HG02588 (cell line): ENCODE measurements at regions not wholly inside any gene's neighbourhood (a gene's known extent, or its start where the extent isn't known, plus 50 kb on each side); places are given as distances from the start of the nearest gene placed in this dataset.
"Not testable (repeated sequence)": the region's sequence is repeated elsewhere in the genome, so short reads cannot be mapped to it uniquely, and the experiment has no call there.

Experiments used
- ATAC-seq: cut with Tn5 transposase; IDR thresholded peaks from one replicate; pipeline ENCODE4 v1.9.1; 2021; ENCODE audit warnings: mild to moderate bottlenecking, moderate library complexity; ENCODE audit not compliant: unreplicated experiment

DNA sequence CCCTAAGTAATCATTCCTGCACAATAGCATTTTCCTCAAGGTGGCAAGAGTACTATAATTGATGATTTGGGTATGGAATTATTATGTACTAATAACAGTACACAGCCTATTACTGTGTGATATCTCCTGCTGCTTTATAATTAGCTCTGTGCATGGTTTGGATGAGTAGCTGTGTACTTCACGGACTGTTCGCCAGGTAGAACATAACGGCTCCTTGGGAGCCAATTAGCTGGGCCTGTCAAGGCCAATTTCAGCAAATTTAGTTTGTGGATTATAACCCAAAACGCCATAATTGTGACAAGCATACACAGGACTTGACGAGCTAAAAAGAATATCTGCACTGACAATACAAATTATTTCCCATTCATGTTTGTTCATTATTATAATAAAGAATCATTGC lies 1584.2 kb downstream of the SLITRK1 start:
- no peak for ATAC-seq

DNA sequence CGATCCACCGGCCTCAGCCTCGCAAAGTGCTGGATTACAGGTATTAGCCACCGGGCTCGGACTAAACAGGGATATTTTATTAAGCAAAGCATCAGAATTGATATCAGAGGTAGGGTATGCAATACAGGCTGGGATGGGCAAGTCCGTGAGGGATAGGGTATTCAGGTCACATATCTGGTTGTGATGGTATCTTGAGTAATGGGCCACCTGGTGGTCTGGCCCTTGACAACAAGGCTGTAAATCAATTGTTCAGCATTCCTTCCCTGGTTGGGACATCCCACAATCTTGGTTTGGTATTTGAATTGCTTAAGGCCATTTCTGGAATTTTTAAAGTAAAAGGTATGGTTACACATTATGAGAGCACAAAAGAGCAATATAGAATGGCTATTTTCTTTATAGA lies 1588.0 kb downstream of the SLITRK1 start:
- no peak for ATAC-seq

DNA sequence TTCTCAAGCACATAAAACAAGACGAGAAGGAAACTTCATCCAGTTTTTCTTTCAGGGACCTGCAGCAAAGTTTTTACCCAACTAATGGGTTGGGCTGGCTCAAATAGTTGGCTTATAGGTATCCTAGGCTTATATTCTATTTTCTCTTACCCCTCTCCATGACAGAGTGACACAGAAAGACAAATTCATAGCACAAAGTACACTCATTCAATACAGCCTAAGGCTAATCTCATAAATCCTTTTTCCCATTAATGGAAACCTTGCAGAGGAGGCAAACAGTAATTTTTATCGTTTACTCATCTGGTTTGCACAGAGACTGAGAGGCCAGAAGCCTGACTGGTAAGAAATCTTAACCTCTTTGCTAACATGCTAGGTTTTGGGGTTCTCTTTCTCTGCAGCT lies 1589.9 kb downstream of the SLITRK1 start:
- no peak for ATAC-seq

DNA sequence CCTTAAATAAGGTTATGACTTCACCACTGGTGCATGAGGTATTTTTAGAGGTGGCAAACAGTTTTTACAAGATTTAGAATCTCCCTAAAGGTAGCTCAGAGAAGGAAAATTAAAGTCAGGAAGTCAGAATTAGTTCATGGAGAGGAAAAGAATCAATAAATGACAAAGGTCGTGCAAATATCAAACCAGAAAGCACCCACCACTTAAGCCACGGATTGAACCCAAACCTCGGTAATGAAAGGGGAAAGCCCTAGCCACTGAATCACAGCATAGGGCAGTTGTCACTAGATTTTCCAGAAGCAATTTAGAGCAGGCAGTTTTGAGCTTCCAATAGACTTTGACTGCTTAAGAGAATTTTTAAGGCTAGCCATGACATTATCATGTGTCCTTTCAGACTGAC lies 1590.4 kb downstream of the SLITRK1 start:
- ATAC-seq, result no peak

DNA sequence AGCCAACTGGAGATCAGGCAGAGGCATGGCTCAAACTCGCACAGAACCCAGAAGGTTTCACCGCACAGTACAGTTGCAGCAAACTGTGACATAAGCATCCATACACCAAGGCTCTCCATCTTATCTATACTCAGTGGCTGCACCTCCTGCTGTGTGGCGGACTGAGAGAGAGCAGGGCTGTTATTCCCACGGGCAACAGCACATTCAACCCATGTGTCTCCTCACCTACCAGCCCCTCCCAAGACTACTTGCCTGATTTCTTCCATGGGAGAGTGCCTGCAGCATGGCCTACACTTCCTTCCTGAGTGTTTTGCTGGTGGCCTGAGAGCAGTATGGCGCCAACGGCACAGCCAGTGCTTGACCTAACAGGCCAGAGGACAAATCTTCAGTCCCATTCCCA lies 1606.6 kb downstream of the SLITRK1 start:
- ATAC-seq, result no peak

DNA sequence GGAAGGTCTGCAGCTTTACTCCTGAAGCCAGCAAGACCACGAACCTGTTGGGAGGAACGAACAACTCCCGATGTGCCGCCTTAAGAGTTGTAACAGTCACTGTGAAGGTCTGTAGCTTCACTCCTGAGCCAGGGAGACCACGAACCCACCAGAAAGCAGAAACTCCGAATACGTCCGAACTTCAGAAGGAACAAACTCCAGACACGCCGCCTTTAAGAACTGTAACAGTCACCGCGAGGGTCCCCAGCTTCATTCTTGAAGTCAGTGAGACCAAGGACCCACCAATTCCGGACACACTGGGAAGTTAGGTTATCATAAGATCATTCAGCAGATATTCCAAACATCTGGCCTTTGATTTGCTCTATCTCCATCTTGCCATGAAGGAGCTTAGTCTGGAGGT lies 1623.0 kb downstream of the SLITRK1 start:
- ATAC-seq, result no peak

DNA sequence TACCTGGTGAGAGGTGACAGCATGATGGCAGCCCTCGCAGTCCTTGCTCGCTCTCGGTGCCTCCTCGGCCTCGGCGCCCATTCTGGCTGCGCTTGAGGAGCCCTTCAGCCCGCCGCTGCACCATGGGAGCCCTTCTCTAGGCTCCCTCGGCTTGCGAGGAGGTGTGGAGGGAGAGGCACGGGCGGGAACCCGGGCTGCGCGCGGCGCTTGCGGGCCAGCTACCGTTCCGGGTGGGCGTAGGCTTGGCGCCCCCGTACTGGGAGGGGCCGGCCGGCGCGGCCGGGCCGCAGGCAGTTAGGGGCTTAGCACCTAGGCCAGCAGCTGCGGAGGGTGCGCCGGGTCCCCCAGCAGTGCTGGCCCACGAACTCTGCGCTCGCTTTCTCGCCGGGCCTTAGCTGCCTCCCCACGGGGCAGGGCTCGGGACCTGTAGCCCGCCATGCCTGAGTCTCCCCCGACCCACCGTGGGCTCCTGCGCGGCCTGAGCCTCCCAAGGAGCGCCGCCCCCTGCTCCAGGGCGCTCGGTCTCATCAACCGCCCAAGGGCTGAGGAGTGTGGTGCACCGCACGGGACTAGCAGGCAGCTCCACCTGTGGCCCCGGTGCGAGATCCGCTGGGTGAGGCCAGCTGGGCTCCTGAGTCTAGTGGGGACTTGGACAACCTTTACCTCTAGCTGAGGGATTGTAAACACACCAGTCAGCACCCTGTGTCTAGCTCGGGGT lies 1624.3 kb downstream of the SLITRK1 start:
- no peak for ATAC-seq

DNA sequence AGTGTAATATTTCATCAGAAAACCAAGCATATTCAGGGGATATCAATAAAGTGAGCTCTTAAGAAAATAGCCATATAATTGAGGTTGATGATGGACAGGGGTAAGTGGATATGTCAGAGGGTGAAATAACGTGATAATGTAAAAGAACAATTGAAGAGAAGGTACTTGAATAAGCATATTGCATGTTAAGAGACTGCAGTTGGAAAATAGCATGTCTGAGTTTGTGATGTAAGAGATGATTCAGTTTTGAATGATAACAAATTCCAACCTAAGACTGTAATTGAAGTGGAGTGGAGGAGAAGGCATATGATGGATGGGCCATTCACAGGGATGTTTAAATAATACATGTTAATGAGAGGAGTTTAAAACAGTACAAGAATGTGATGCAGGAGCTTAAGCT lies 1633.5 kb downstream of the SLITRK1 start:
- ATAC-seq, result no peak

DNA sequence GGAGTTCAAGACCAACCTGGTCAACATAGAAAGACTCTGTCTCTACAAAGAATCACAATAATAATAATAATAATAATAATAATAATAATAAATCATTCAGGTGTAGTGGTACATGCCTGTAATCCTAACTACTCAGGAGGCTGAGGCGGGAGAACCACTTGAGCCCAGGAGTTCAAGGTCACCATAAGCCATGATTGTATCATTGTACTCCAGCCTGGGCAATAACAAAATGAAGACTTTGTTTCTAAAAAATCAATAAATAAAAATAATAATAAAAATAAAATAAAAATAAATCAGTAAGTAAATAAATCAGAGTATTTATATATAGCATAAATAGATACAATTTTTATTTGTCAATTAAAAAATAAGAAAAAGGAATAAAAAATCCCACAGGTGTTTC lies 1636.4 kb downstream of the SLITRK1 start:
- no peak for ATAC-seq

DNA sequence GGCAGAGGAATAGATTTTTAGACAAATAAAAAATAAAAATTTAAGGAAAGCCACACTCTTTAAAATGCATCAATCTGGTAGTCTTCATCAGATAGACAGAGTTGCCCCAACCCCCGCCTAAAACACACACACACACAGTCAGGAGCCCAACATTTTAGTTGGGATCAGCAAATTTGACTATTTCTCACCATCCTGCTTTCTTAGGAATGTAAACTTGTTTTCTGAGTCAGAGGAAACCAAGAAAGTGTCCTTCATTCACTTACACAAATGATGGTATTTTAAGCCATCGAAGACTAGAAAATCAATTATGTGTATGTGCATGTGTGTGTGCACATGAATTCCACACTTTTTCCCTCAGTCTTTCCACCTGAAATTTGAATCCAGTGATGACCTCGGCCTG lies 1657.5 kb downstream of the SLITRK1 start:
- ATAC-seq, result no peak

DNA sequence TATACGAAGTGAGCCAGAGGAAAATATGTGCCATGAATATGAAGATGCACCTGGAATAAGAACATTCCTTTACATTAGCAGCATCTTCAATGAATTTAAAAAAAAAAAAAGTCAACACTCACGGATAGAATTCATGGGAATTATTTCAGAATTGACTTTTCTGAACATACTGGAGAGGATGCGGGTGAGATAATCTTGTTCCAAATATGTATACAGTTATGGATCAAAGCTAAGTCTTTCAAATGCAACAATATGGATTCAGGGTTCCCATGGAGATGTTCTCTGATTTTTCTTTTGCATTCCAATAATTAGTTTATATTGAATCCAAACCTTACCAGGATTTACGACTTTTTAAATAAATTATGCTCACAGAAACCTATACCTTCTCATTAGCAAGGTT lies 1660.7 kb downstream of the SLITRK1 start:
- no peak for ATAC-seq

DNA sequence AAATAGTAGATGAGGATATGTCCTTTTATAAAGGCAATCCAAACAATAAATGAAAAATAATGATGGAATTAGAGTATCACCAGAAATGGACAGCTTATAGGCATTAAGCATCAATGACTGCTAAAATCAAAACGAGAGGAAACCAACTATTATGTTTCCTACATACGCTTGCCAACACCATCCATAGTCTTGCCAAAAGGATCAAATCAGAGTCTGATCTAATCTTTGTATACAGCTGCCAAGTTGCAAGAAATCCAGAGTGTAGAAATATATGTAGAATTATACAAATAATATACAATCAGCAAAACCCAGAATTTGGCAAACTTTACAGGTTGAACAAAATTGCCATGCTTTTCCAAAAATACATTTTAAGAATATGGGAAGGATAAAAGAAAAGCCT lies 1661.6 kb downstream of the SLITRK1 start:
- no peak for ATAC-seq

DNA sequence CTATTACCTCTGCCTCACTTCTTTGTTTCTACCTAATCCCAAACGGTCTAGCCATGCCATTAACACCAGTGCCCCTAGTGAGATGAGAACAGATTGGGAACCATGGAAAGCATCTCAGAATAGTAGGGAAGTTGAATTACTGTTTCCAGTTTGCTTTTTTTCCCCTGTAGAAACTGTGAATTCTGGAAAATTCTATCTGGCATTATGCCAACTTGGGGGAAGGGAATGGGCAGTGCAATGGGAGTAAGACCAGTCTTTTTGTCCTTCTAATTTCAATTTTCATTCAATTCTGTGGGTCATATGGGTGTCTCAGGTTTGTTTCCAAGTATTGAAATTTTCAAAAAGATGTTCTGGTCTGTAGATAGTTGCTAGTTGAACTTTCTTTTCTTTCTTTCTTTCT lies 1666.1 kb downstream of the SLITRK1 start:
- ATAC-seq, result no peak

DNA sequence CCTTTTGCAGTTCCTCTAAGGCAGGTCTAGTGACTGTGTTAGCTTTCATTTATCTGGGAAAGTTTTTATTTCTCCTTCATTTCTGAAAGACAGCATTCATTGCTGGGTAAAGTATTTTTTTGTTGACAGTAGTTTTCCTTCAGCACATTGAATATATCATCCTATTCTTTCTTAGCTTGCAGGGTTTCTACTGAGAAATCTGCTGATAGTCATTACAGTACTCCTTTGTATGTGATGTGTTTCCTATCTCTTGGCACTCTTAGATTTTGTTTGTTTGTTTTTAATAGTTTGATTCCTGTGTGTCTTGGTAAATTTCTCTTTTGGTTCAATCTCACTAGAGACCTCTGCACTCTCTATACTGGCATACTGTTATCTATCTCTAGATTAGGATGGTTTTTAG lies 1667.9 kb downstream of the SLITRK1 start:
- ATAC-seq, result no peak

DNA sequence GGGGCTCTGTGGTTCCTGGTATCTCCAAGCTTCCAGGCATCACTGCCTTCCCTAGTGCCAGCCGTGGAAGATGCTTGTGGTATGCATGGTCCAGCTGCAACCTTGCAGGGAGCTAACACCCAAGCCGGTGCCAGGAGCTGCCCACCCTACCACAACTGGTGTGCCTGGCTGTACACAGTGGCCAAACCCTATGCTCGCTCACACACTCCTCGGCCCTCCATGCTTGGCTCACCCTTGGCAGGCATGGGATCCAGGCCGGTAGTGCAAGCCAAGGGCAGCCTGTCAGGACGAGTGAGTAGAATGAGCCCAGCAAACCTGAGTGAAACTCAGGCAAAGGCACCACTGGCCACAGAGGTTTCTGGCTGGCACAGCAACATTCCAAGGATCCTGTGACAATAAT lies 1676.0 kb downstream of the SLITRK1 start:
- ATAC-seq, result no peak

DNA sequence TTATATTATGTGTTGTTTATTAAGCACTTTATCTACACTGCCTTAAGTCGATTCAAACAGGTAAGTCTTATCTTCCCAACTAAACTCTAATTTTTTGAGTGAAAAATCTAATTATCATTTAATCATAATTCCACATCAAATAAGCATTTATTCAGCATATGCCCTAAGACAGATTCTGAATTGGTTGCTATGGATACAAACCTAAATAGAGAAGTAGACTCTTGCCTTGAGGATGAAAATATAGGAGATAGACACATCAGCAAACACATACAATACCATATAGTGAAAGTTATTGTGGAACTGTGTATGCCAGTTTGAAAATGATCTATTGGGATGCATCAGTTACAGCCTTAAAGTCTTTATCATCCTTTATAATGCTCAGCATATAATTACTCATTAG lies 1679.9 kb downstream of the SLITRK1 start:
- ATAC-seq, result no peak

DNA sequence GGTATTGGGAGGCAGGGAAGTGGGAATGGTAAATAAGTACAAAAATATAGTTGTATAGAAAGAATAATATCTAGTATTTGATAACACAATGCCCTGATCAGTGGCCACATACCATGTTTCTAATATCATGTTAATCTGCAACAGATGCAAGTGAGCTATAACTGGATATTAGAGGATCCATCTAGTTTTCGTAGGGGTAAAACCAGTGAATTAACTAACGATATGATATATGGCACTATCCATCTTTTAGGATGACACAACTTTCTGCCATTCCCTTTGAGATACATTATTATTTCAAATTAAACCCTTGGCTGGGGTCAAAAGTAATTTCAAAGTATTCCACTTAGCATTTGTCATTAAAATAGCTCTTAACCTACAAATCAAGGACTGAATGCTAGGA lies 1686.2 kb downstream of the SLITRK1 start:
- ATAC-seq, result no peak

DNA sequence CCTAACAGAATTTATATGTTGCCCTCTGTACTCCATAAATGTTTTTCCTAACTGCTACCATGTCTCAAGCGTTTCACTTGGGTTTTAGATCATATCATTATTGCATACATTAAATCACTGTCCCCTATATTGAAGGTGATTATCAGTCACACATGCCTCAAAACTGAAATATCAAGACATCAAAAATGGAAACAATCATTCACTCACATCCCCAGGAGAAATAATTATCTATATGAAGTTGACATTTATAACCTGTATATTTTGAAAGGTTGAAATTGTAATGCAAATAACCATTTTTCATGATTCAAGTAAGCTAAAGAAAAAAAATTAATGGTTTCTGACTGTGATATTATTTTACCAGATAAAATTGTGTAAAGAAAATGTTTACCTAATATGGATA lies 1695.0 kb downstream of the SLITRK1 start:
- ATAC-seq, result no peak

DNA sequence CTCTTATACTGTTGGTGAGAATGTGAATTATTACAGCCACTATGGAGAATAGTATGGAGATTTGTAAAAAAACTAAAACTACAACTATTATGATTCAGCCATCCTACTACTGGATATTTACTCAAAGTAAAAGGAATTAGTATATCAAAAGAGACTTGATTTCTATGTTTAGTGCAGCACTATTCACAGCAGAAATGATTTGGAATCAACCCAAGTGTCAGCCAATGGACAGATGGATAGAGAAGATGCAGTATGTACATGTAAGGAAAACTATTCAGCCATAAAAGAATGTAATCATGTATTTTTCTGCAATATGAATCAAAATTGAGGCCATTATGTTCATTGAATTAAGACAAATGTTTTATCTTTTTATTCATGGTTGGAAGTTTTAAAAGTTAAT lies 1705.5 kb downstream of the SLITRK1 start:
- no peak for ATAC-seq

DNA sequence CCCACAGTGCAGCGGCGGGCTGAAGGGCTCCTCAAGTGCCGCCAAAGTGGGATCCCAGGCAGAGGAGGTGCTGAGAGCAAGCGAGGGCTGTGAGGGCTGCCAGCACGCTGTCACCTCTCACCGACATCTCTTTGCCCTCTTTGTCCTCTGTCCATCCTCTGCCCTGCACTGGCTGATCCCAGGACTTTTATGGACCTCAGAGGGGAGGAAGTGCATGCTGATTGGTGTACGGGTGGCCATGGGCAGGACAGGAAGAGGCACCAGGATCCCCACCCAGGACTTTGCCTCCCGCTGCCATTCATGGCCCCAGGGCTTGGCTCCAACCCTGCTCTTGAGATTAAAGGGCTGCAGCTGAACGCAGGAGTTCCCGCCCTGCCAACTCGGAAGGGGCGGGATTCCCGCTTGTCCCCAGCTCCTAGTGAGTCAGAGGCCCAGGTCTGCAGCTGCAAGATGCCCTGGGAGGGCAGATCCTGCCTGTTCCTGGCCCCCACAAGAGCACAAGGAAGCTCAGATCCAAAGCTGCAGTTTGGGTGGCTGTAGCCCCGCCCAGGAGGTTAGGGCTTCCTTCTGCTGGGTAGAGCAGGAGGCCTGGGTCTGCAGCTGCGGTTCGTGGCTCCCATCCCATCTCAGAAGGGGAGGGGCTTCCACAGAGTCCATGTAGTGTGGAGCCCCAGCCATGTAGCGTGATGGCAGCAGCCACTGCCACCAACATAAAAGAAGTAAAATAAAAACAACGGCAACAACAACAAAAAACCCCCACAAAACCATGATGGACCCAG lies 1716.7 kb downstream of the SLITRK1 start:
- ATAC-seq, result no peak

DNA sequence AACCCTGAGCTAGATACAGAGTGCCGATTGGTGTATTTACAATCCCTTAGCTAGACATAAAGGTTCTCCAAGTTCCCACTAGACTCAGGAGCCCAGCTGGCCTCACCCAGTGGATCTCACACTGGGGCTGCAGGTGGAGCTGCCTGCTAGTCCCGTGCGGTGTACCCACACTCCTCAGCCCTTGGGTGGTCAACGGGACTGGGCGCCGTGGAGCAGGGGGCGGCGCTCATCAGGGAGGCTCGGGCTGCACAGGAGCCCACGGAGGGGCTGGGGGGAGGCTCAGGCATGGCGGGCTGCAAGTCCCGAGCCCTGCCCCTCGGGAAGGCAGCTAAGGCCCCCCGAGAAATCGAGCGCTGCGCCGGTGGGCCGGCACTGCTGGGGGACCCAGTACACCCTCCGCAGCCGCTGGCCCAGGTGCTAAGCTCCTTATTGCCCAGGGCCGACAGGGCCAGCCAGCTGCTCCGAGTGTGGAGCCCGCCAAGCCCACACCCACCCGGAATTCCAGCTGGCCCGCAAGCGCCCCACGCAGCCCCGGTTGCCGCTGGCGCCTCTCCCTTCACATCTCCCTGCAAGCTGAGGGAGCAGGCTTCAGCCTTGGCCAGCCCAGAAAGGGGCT lies 1717.4 kb downstream of the SLITRK1 start:
- not testable (repeated sequence) for ATAC-seq

DNA sequence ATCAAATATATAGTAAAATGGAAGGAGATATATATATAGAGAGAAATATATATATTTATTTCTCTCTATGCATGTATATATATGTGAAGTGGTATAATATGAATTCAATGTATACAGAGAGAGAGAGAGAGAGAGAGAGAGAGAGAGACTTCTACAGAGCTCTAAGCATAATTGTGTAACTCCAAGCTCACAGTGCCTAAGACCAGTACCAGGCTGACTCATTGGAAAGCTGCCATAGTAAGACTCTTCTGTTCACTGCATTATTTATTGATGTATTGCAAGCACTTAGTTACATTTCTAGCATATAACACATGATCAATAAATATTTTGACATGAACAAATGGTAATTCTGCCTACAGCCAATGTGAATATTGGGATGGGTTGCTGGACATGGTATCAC lies 1734.7 kb downstream of the SLITRK1 start:
- no peak for ATAC-seq
